Uterus (tissue), 3 donors: ENCODE measurements at regions not wholly inside any gene's neighbourhood (a gene's known extent, or its start where the extent isn't known, plus 50 kb on each side); places are given as distances from the start of the nearest gene placed in this dataset.
A peak's percentile ranks its signal among the peaks of the same experiment; 100 is the strongest.

ENCODE experiments used
- DNase-seq, 2 donors: peaks; one replicate each; pipeline ENCODE4 v3.0.0-alpha.2; 2019 to 2020
- H3K27ac ChIP-seq, 2 donors: fragments of 200-600 bp; sonication (generic); 1 replicate in 1 of 2; 2 replicates in 1 of 2; pipeline ENCODE4 v1.5.1; 2016 to 2018
- H3K27me3 ChIP-seq, 2 donors: fragments of 200-600 bp; sonication (generic); one replicate each; pipeline ENCODE4 v1.5.1; 2018 to 2019; ENCODE audit warnings: control low read depth in 1 of 2
- H3K36me3 ChIP-seq, 2 donors: fragments of 200-600 bp; sonication (generic); one replicate each; pipeline ENCODE4 v1.5.1; 2019; ENCODE audit warnings: control low read depth in 1 of 2
- H3K4me1 ChIP-seq, 2 donors: fragments of 200-600 bp; sonication (generic); one replicate each; pipeline ENCODE4 v1.5.1; 2018 to 2019; ENCODE audit warnings: control low read depth in 1 of 2
- H3K4me3 ChIP-seq, 2 donors: fragments of 200-600 bp; sonication (generic); 1 replicate in 1 of 2; 2 replicates in 1 of 2; pipeline ENCODE4 v1.5.1; 2018 to 2019; ENCODE audit warnings: mild to moderate bottlenecking in 1 of 2
- H3K9me3 ChIP-seq, 2 donors: fragments of 200-600 bp; sonication (generic); one replicate each; pipeline ENCODE4 v1.5.1; 2019; ENCODE audit warnings: control low read depth in 1 of 2
- CTCF ChIP-seq, 4 experiments: fragments of 200-600 bp in 2 of 4; fragments of 450-650 bp in 2 of 4; sonication (generic) in 2 of 4; IDR thresholded peaks; one replicate each; pipeline ENCODE4 v1.5.1; 2016 to 2019; ENCODE audit warnings: antibody characterized with exemption in 4 of 4, mild to moderate bottlenecking in 2 of 4, moderate library complexity in 1 of 4
- POLR2A ChIP-seq, 2 donors: fragments of 450-650 bp; IDR thresholded peaks; one replicate each; pipeline ENCODE4 v1.6.1; 2016; ENCODE audit warnings: antibody characterized with exemption in 2 of 2, mild to moderate bottlenecking in 1 of 2, moderate library complexity in 1 of 2
- intact Hi-C: fragments of 100-400 bp; cut with DNase I; formaldehyde crosslinking; loops from one replicate; pipeline ENCODE4 v1.15.1; 2023; ENCODE audit warnings: low total_unique reads
- donor health status: DM: yes; HTN: yes; CAD: no.

GRCh38 chr6:121600389-121601168 lies 165.1 kb downstream of the GJA1 start:
- intact Hi-C loops: no loop called here
- H3K4me1 ChIP-seq: no peaks in the 10 kb centered on the region
- H3K9me3 ChIP-seq: no peaks in the 10 kb centered on the region
- DNase-seq: no peak
- H3K27ac ChIP-seq: no peak overlapping the region
- H3K27me3 ChIP-seq: no peaks in the 10 kb centered on the region
- H3K36me3 ChIP-seq: no peaks in the 10 kb centered on the region
- TF ChIP-seq CTCF (IDR thresholded peaks at IDR 0.05) (no peak), POLR2A (IDR thresholded peaks at IDR 0.05) (no peak)
- H3K4me3 ChIP-seq: no peak overlapping the region

- Histone ChIP-seq H3K27me3 (no peaks in the 10 kb centered on the region), H3K4me1 (no peaks in the 10 kb centered on the region), H3K36me3 (no peaks in the 10 kb centered on the region), H3K27ac (no peak overlapping the region), H3K9me3 (no peaks in the 10 kb centered on the region), H3K4me3 (no peak overlapping the region)
- intact Hi-C loops: no loop called here
- TF ChIP-seq POLR2A (IDR thresholded peaks at IDR 0.05) (no peak), CTCF (IDR thresholded peaks at IDR 0.05) (no peak)
- no peak for DNase-seq
Measured at GRCh38 chr6:121603486-121603885, 168.0 kb downstream of the GJA1 start.

GRCh38 chr6:121607721-121608120 lies 172.3 kb downstream of the GJA1 start:
- intact Hi-C loops: no loop called here
- Histone ChIP-seq H3K9me3 (no peaks in the 10 kb centered on the region), H3K27me3 (no peaks in the 10 kb centered on the region), H3K27ac (peak overlapping the region; percentile 57 to 74), H3K36me3 (no peaks in the 10 kb centered on the region), H3K4me3 (no peak overlapping the region), H3K4me1 (no peaks in the 10 kb centered on the region)
- DNase-seq: no peak
- TF ChIP-seq CTCF (IDR thresholded peaks at IDR 0.05) (no peak), POLR2A (IDR thresholded peaks at IDR 0.05) (no peak)

- Histone ChIP-seq H3K36me3 (no peaks in the 10 kb centered on the region), H3K9me3 (no peaks in the 10 kb centered on the region), H3K4me1 (no peaks in the 10 kb centered on the region), H3K27me3 (no peaks in the 10 kb centered on the region), H3K4me3 (no peak overlapping the region), H3K27ac (peak overlapping the region; percentile 57 to 74)
- no peak for TF ChIP-seq POLR2A (IDR thresholded peaks at IDR 0.05)
- TF ChIP-seq CTCF (IDR thresholded peaks at IDR 0.05): no peak
- no peak for DNase-seq
- intact Hi-C loops: no loop called here
Measured at GRCh38 chr6:121608270-121608669, 172.8 kb downstream of the GJA1 start.

- no peak for TF ChIP-seq CTCF (IDR thresholded peaks at IDR 0.05)
- TF ChIP-seq POLR2A (IDR thresholded peaks at IDR 0.05): no peak
- no peaks in the 10 kb centered on the region for H3K9me3 ChIP-seq
- H3K4me1 ChIP-seq: peaks cover 0 to 4% of the 10 kb centered on the region in 2 donors
- intact Hi-C loops: no loop called here
- no peak overlapping the region for H3K4me3 ChIP-seq
- no peak for DNase-seq
- H3K27ac ChIP-seq: peak overlapping the region; percentile 57 to 74
- H3K27me3 ChIP-seq: no peaks in the 10 kb centered on the region
- no peaks in the 10 kb centered on the region for H3K36me3 ChIP-seq
Measured at GRCh38 chr6:121609281-121609680, 173.8 kb downstream of the GJA1 start.
